Central memory CD4-positive, alpha-beta T cell (primary cell): ENCODE measurements at regions not wholly inside any gene's neighbourhood (a gene's known extent, or its start where the extent isn't known, plus 50 kb on each side); places are given as distances from the start of the nearest gene placed in this dataset.
"Not testable (repeated sequence)": the region's sequence is repeated elsewhere in the genome, so short reads cannot be mapped to it uniquely, and the experiment has no call there.

Source experiments
- DNase-seq: peaks from one replicate; pipeline ENCODE4 v3.0.0; 2022

DNA sequence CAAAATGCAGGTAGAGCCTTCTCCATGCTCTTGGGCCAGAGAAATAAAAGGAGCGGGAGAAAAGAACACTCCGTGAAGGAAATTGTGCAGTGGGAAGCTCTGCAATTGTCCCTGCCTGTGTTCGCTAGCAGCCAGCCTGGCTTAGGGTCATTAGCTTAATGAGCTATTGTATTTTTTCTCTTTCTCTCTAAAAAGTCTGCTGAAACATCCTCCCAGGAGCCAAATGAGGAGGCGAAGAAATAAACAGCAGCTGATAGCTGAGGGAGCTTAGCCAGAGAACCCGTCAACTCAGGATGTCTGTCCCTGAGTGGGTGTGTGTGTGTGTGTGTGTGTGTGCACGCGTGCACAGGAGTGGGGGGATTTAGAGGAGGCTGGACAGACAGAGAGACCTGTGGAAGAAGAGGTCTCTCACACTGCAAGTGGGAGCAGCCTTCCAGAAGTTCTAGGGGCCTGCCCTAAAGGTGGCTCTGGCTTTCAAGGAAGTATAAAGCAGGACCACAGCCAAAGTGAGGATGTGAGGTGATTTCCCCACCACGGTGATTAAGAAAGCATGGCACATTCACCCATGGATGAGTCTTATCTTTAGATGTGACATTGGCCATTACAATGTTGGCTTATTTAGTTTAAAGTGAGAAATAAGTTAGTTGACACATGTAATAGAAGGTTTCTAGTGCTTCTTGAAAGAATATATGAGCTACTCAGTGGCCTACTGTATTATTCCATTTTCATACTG, 690.4 kb downstream of the RNF144A start:
- DNase-seq, result no peak

DNA sequence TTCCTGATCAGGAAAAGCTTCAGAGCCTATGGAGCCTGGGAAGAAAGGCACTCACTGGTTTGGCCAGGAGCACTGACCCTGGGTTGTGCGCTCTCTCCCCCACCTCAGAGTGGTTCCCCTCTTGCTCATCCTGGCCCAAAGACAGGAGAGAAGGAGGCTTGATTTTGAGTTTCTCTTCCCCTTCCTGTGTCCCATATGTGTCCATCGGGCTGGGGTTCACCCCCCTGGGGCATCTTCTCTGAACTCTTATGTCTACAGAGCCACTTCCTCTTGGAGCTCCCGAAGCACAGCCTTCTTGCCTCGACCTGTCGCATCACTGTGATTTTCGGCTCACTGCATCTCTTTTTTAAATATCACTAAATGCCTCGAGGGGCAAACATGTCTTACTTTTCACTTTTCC, 692.3 kb downstream of the RNF144A start:
- DNase-seq, result no peak

- no peak for DNase-seq
Measured at GRCh38 chr2:7609974-7610373, 692.8 kb downstream of the RNF144A start.

DNA sequence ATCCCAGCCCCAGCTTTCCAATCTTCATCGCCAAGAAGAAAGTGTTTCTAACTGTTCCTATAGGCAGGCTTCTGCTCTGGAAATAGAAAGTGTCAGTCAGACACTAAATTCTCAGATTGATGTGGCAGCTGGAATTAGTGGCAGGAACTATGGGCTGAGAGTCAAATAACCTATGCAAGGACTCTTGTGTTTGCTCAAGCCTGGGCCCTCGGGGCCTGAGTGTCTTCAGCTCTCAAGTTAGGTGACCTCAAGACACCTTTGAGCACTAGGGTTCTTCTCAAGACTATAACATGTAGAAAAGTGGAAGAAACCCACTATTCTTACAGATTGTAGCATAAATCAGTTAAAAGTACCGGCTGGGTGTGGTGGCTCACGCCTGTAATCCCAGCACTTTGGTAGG, 694.5 kb downstream of the RNF144A start:
- no peak for DNase-seq

GRCh38 chr2:7612969-7613368, 695.8 kb downstream of the RNF144A start:
- DNase-seq, result no peak

DNA sequence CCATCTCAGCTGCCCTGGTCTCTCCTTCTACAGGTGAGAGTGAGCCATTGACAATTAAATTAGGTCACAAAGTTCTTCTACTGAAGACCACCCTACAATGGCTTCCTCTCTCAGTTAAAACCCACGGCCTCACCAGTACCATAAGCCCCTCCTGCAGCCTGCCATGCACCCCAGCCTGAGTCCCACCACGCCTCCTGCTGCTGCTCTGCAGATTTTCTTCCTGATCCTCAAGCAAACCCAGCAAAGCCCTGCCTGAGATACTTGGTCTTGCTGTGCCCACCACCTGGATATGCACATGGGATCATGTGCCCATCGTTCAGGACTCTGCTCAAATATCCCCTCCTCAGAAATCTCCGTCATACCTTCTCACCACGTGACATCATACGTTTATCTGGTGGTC, 696.6 kb downstream of the RNF144A start:
- no peak for DNase-seq

DNA sequence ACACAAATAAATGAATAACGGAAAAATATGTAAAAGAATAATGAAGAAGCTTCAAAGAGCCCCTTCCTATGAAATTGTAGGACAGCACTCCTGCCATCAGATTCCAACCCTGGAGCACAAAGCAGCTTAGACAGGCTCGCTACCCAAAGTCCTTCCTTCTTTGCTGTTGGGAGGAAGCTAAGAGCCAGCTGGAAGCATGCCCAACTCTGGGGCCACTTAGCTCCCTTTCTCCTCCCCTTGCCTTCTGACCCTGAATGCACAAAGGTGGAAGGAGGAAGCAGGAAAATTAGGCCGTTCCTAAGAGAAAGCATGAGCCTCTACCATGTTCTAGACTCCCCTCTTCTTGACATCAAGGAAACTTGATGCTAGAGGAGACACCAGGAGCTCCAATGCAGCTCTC, 700.8 kb downstream of the RNF144A start:
- no peak for DNase-seq

GRCh38 chr2:7619203-7619970, 702.2 kb downstream of the RNF144A start:
- no peak for DNase-seq

- DNase-seq, result no peak
Measured at GRCh38 chr2:7620255-7620654, 703.0 kb downstream of the RNF144A start.

DNA sequence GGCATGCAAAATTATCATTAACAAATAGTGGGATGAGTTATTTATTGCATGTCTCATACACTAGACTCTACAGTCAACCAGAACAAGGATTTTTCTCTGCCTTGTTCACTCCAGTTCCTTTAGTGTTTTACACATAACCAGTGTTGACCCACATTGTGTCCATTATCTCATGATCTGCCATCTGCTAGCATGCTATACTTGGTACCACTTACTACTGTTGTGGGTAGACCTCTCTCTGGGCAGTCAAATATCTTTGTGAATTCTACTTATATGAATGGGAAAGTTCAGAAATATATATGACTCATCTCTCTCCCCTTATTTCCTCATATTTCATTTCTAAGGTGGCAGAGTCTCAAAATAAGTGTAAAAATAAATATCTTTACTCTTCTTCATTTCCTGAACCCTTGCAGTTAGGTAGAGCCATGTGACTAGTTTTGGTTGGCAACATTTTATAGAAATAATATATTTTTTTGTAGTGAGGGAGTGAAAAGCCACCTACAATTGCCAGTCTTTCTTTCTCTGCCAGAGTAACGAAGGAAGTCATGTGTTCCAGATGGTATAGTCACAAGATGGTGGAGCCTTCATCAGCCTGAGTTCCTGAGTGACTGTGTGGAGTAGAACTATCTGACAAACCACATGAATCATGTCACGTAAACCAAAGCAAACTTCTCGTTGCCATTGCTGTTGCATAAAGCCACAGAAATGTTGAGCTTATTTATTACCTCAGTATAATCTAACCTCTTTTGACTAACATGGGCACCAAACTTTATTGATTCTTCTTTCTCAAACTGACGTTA, 704.0 kb downstream of the RNF144A start:
- no peak for DNase-seq

GRCh38 chr2:7625392-7626138, 708.4 kb downstream of the RNF144A start:
- DNase-seq, result no peak

DNA sequence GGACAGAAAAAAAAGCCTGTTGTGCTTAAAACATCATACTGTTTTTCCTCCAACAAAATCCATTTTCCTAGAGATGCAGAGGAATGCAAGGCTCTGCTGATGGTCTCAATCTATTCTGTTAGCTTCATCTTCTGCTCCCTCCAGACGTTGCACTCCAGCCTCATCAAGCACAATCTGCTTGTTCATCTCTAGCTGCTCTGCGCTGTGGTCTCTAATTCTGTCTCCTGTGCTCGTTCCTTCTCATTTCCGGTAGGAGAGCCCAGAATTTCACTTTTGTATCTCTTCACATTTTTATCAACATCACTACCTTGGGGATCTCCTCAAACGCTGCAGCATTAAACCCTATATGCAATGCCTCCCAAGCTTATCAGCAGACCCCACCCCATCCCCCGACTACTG, 708.9 kb downstream of the RNF144A start:
- no peak for DNase-seq

- no peak for DNase-seq
Measured at GRCh38 chr2:7627583-7627982, 710.4 kb downstream of the RNF144A start.

DNA sequence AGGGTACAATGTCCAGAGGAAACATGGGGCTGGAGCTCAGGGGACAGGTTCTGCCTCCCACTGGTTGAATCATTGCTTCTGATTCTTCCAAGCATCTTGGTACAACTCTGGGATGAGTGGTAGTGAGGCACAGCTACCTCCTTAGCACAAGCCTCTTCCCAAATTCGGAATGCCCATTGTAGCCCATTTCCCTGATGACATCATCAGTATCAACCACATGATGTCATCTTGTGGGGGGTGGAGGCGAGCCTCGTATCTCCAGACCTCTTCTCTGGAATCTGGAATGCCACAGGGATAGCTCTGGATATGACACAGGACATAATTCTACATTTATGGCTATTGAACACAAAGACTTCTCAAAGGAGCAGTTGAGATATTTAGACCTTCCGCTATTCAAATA, 715.2 kb downstream of the RNF144A start:
- no peak for DNase-seq

DNA sequence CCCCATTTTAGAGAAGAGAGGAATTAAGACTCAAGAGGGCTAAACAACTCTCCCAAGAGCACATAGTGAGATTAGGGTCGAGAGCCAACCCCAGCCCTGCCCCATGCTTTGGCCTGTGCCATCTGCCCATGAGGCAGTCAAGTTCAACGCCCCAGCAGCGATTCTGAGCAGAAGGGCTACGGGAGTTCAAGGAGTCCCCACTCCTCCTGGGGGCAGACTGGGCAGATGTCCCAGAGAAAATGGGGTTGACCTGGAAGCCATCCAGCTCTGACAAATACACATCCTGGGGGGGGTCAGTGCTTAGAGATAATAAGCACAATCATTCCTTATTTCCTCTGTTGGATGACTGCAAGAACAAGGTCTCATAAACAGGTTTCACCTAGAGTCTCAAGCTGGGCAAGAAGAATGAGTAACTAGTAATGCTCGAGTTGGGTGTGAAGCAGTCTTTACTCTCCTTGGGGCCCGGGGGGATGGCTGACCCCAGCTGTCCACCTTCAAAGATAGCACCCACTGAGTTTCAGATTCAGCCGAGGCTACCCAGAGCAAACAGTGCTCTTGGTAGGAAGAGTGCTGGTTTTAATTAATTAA, 716.4 kb downstream of the RNF144A start:
- DNase-seq, result no peak

GRCh38 chr2:7634409-7634808, 717.2 kb downstream of the RNF144A start:
- DNase-seq, result no peak

- no peak for DNase-seq
Measured at GRCh38 chr2:7639476-7639875, 722.3 kb downstream of the RNF144A start.

- DNase-seq, result not testable (repeated sequence)
Measured at GRCh38 chr2:7641272-7641671, 724.1 kb downstream of the RNF144A start.

DNA sequence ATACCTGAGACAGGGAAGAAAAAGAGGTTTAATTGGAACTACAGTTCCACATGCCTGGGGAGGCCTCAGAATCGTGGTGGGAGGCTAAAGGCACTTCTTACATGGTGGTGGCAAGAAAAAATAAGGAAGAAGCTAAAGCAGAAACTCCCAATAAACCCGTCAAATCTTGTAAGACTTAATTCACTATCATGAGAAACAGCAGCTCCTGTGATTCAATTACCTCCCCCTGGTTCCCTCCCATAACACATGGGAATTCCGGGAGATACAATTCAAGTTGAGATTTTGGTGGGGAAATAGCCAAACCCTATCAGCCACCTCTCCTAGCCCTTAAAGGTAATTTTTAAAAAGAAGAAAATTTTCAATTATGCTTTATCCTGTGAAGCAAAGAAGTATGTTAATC, 728.8 kb downstream of the RNF144A start:
- DNase-seq, result no peak

GRCh38 chr2:7646661-7647060, 729.4 kb downstream of the RNF144A start:
- no peak for DNase-seq

- no peak for DNase-seq
Measured at GRCh38 chr2:7648221-7648795, 731.1 kb downstream of the RNF144A start.
